GM21723 (cell line): ENCODE measurements at regions not wholly inside any gene's neighbourhood (a gene's known extent, or its start where the extent isn't known, plus 50 kb on each side); places are given as distances from the start of the nearest gene placed in this dataset.

ENCODE experiments used
- ATAC-seq: cut with Tn5 transposase; IDR thresholded peaks from one replicate; pipeline ENCODE4 v1.9.1; 2021; ENCODE audit warnings: mild to moderate bottlenecking, moderate library complexity; ENCODE audit not compliant: unreplicated experiment

GRCh38 chr17:56737421-56738161 is 96.1 kb downstream of the C17orf67 start:
- no peak for ATAC-seq

- no peak for ATAC-seq
These were observed 94.3 kb downstream of the C17orf67 start for GRCh38 chr17:56739376-56739775.

- no peak for ATAC-seq
These were observed 93.9 kb downstream of the C17orf67 start for GRCh38 chr17:56739776-56740175.

GRCh38 chr17:56740481-56740880 is 93.2 kb downstream of the C17orf67 start:
- no peak for ATAC-seq
